BJ (cell line): ENCODE measurements at regions not wholly inside any gene's neighbourhood (a gene's known extent, or its start where the extent isn't known, plus 50 kb on each side); places are given as distances from the start of the nearest gene placed in this dataset.

Experiments
- CTCF ChIA-PET: fragments of 350-600 bp; formaldehyde crosslinking; extraction: SDS; loops from one replicate; lab custom pipeline; 2021; ENCODE audit warnings: antibody characterized with exemption, inconsistent platforms; lab: Yijun Ruan, JAX
- POLR2A ChIA-PET: fragments of 300-600 bp; sonication (Branson Sonifier 250); formaldehyde crosslinking; extraction: SDS; loops from one replicate; lab custom pipeline; 2021; ENCODE audit warnings: antibody characterized with exemption; lab: Charles Lee
- DNase-seq: peaks from one replicate; pipeline ENCODE4 v3.0.0-alpha.2; 2011; ENCODE audit warnings: low read depth
- H3K27me3 ChIP-seq: 2 replicates; pipeline ENCODE4 v1.6.0; 2011; ENCODE audit warnings: low read length; ENCODE audit not compliant: control insufficient read depth, insufficient read depth
- H3K36me3 ChIP-seq: 2 replicates; pipeline ENCODE4 v1.5.1; 2011; ENCODE audit warnings: low read length; ENCODE audit not compliant: control insufficient read depth, insufficient read depth
- H3K4me3 ChIP-seq: 2 replicates; pipeline ENCODE4 v1.5.1; 2011; ENCODE audit warnings: low read depth, mild to moderate bottlenecking, control low read depth, low read length
- CTCF ChIP-seq: IDR thresholded peaks from 2 replicates; pipeline ENCODE4 v1.5.1; 2011; ENCODE audit warnings: low read depth, mild to moderate bottlenecking, control low read depth, inconsistent platforms, low read length, moderate library complexity; ENCODE audit not compliant: insufficient read depth

GRCh38 chr22:42326801-42327200, 56.3 kb upstream of the TCF20 start:
- POLR2A ChIA-PET, result no interaction called here
- H3K27me3 ChIP-seq, result no peaks in the 10 kb centered on the region
- TF ChIP-seq CTCF, result no peak
- CTCF ChIA-PET, result interaction anchor here (1.2 kb wide), 1 partner anchor 236 kb away, joined by 3 read pairs; the partner anchor contains the start of gene NDUFA6
- DNase-seq, result no peak
- H3K36me3 ChIP-seq, result no peaks in the 10 kb centered on the region
- no peak overlapping the region for H3K4me3 ChIP-seq

GRCh38 chr22:42326301-42326700, 55.8 kb upstream of the TCF20 start:
- POLR2A ChIA-PET, result no interaction called here
- CTCF ChIA-PET, result no interaction called here
- no peak for DNase-seq
- no peak overlapping the region for H3K4me3 ChIP-seq
- H3K36me3 ChIP-seq, result no peaks in the 10 kb centered on the region
- no peak for TF ChIP-seq CTCF
- H3K27me3 ChIP-seq, result no peaks in the 10 kb centered on the region

- Histone ChIP-seq H3K27me3 (no peaks in the 10 kb centered on the region), H3K36me3 (no peaks in the 10 kb centered on the region), H3K4me3 (no peak overlapping the region)
- no peak for DNase-seq
- CTCF ChIA-PET, result no interaction called here
- TF ChIP-seq CTCF, result no peak
- POLR2A ChIA-PET, result no interaction called here
Measured at GRCh38 chr22:42324990-42325710, 54.7 kb upstream of the TCF20 start.

- POLR2A ChIA-PET, result no interaction called here
- TF ChIP-seq CTCF, result no peak
- no peak for DNase-seq
Measured at GRCh38 chr22:42324566-42324965, 54.1 kb upstream of the TCF20 start.

GRCh38 chr22:42323971-42324370, 53.5 kb upstream of the TCF20 start:
- H3K36me3 ChIP-seq, result no peaks in the 10 kb centered on the region
- H3K4me3 ChIP-seq, result no peak overlapping the region
- POLR2A ChIA-PET, result no interaction called here
- no peaks in the 10 kb centered on the region for H3K27me3 ChIP-seq
- DNase-seq, result no peak
- CTCF ChIA-PET, result no interaction called here
- no peak for TF ChIP-seq CTCF

More at GRCh38 chr22:42324566-42324965, 54.1 kb upstream of the TCF20 start:
- no peaks in the 10 kb centered on the region for H3K27me3 ChIP-seq
- H3K36me3 ChIP-seq, result no peaks in the 10 kb centered on the region
- no peak overlapping the region for H3K4me3 ChIP-seq
- CTCF ChIA-PET, result no interaction called here
